Panc1 (cell line): ENCODE measurements at regions not wholly inside any gene's neighbourhood (a gene's known extent, or its start where the extent isn't known, plus 50 kb on each side); places are given as distances from the start of the nearest gene placed in this dataset.

Source experiments
- POLR2AphosphoS5 ChIP-seq: IDR thresholded peaks from 2 replicates; pipeline ENCODE4 v1.6.1; 2012; ENCODE audit warnings: mild to moderate bottlenecking, low read depth, low read length, moderate library complexity
- TCF7L2 ChIP-seq: IDR thresholded peaks from 2 replicates; pipeline ENCODE4 v1.6.1; 2011; ENCODE audit warnings: mild to moderate bottlenecking, low read depth, low read length, inconsistent platforms
- TF ChIP-seq, protein P1 (sequence below): fragments of 450-650 bp; IDR thresholded peaks from 2 replicates; pipeline ENCODE4 v1.5.1; 2017; ENCODE audit warnings: mild to moderate bottlenecking
- TF ChIP-seq, protein P2 (sequence below), 2 experiments: IDR thresholded peaks; 2 replicates each; pipeline ENCODE4 v1.6.1; 2011 to 2012; ENCODE audit warnings: low read depth in 2 of 2, control low read depth in 1 of 2, low read length in 1 of 2, mild to moderate bottlenecking in 1 of 2, moderate library complexity in 1 of 2; ENCODE audit not compliant: insufficient read depth in 1 of 2

DNA sequence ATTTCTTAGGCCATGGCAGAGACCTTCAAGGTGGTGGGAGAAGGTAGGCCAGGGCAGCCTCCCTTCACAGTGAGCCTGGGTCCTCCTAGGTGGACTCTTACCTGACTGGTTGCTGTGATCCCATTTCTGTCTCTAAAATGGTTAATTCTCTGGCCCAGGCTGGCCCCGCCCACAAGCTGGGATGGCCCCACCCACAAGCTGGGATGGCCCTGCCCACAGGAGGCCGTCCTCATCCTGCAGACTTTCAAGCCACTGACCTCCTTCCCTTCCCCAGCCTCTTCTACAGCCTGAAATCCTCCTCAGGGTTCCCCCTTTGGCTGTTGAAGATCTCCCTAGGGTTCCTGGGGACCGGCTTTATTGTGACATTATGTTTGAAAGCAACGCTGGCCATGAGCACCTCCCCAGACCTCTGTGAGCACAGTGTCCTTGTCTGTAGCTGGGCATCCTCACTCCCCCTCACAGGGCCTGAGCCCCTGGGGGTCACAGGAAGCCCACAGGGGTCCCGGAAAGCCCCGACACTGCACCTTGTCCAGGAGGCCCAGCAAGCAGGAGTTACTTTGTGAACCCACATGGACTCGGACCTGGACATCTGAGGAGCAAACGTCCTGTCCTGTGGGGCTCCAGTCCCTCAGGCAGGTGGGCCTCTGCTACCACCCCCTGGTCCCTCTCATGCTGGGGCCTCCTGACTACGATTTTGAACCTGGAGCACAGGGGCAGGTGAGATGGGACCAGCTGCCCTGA, 621.7 kb downstream of the MATN1 start:
- TF ChIP-seq, protein P1, sequence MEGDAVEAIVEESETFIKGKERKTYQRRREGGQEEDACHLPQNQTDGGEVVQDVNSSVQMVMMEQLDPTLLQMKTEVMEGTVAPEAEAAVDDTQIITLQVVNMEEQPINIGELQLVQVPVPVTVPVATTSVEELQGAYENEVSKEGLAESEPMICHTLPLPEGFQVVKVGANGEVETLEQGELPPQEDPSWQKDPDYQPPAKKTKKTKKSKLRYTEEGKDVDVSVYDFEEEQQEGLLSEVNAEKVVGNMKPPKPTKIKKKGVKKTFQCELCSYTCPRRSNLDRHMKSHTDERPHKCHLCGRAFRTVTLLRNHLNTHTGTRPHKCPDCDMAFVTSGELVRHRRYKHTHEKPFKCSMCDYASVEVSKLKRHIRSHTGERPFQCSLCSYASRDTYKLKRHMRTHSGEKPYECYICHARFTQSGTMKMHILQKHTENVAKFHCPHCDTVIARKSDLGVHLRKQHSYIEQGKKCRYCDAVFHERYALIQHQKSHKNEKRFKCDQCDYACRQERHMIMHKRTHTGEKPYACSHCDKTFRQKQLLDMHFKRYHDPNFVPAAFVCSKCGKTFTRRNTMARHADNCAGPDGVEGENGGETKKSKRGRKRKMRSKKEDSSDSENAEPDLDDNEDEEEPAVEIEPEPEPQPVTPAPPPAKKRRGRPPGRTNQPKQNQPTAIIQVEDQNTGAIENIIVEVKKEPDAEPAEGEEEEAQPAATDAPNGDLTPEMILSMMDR = no peak
- TF ChIP-seq POLR2AphosphoS5 (no peak), TCF7L2 (no peak)
- TF ChIP-seq, protein P2, sequence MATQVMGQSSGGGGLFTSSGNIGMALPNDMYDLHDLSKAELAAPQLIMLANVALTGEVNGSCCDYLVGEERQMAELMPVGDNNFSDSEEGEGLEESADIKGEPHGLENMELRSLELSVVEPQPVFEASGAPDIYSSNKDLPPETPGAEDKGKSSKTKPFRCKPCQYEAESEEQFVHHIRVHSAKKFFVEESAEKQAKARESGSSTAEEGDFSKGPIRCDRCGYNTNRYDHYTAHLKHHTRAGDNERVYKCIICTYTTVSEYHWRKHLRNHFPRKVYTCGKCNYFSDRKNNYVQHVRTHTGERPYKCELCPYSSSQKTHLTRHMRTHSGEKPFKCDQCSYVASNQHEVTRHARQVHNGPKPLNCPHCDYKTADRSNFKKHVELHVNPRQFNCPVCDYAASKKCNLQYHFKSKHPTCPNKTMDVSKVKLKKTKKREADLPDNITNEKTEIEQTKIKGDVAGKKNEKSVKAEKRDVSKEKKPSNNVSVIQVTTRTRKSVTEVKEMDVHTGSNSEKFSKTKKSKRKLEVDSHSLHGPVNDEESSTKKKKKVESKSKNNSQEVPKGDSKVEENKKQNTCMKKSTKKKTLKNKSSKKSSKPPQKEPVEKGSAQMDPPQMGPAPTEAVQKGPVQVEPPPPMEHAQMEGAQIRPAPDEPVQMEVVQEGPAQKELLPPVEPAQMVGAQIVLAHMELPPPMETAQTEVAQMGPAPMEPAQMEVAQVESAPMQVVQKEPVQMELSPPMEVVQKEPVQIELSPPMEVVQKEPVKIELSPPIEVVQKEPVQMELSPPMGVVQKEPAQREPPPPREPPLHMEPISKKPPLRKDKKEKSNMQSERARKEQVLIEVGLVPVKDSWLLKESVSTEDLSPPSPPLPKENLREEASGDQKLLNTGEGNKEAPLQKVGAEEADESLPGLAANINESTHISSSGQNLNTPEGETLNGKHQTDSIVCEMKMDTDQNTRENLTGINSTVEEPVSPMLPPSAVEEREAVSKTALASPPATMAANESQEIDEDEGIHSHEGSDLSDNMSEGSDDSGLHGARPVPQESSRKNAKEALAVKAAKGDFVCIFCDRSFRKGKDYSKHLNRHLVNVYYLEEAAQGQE (IDR thresholded peaks at IDR 0.05; ENCODE audit: insufficient read depth in 1 of 2, low read depth in 2 of 2, low read length in 1 of 2) = no peak
